SH-SY5Y (cell line): ENCODE measurements at regions not wholly inside any gene's neighbourhood (a gene's known extent, or its start where the extent isn't known, plus 50 kb on each side); places are given as distances from the start of the nearest gene placed in this dataset.

Experiments used
- GATA2 ChIP-seq: IDR thresholded peaks from 2 replicates; pipeline ENCODE4 v1.6.1; 2011; ENCODE audit warnings: mild to moderate bottlenecking, low read depth, low read length
- GATA3 ChIP-seq: IDR thresholded peaks from 2 replicates; pipeline ENCODE4 v1.6.1; 2011; ENCODE audit warnings: low read depth, mild to moderate bottlenecking, low read length, moderate library complexity

GRCh38 chr16:50450957-50451356 is 82.2 kb upstream of the BRD7 start:
- TF ChIP-seq GATA2, result no peak
- TF ChIP-seq GATA3, result no peak
